Activated naive CD8-positive, alpha-beta T cell (primary cell): ENCODE measurements at regions not wholly inside any gene's neighbourhood (a gene's known extent, or its start where the extent isn't known, plus 50 kb on each side); places are given as distances from the start of the nearest gene placed in this dataset.
"Not testable (repeated sequence)": the region's sequence is repeated elsewhere in the genome, so short reads cannot be mapped to it uniquely, and the experiment has no call there.

Source experiments
- H3K27ac Mint-ChIP-seq: one replicate; pipeline ENCODE4 v1.8.0; 2021; ENCODE audit warnings: mixed read lengths
- H3K27me3 Mint-ChIP-seq: one replicate; pipeline ENCODE4 v1.8.0; 2021; ENCODE audit warnings: mixed read lengths
- H3K36me3 Mint-ChIP-seq: one replicate; pipeline ENCODE4 v1.8.0; 2021; ENCODE audit warnings: mixed read lengths
- H3K4me1 Mint-ChIP-seq: one replicate; pipeline ENCODE4 v1.8.0; 2021; ENCODE audit warnings: low read depth, mixed read lengths
- H3K4me3 Mint-ChIP-seq: one replicate; pipeline ENCODE4 v1.8.0; 2021; ENCODE audit warnings: mild to moderate bottlenecking, mixed read lengths
- H3K9me3 Mint-ChIP-seq: one replicate; pipeline ENCODE4 v1.8.0; 2021; ENCODE audit warnings: low read depth, mixed read lengths

DNA sequence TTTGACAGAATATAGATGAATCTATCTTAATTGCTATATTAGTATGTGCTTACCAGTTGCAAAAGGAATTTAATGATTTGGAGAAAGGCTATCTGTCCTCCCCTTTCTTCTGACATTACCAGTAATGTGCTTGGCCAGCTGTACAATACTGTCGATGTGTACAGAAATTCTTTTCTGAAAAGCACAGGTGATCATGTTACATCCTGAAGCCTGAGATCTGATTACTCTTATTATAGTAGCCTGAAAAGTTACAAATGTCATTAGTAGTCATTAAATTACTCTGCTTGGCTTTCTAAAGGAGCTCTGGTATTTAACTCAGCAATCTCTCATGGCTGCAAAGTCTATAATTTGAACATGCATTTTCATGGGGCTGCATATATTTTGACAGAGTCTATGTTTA is 209.8 kb downstream of the PTPRC start:
- Mint-ChIP-seq H3K27me3 (no peaks in the 10 kb centered on the region), H3K9me3 (peaks cover 4% of the 10 kb centered on the region), H3K4me1 (no peaks in the 10 kb centered on the region), H3K4me3 (no peak overlapping the region), H3K36me3 (peaks cover 26% of the 10 kb centered on the region), H3K27ac (no peak overlapping the region)

DNA sequence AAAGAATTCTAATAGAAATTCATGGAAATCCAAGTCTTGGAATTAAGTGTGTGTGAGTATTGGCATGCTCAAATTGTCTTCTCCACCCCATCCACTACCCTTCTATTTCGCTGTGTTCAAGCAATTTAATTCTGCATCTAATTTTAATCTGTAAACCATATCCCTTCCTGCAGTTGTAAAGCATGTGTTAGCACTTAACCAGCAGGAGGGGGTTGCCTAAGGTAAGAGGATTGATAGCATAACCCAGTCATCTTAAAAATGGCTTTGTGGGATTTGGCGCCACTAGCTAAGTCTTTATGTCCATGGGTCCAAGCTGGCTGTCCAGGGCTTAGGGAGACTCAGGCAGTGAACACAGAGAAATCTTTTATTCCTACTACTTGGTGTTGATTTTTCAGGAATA is 210.3 kb downstream of the PTPRC start:
- Mint-ChIP-seq H3K4me3 (no peak overlapping the region), H3K4me1 (no peaks in the 10 kb centered on the region), H3K27me3 (no peaks in the 10 kb centered on the region), H3K9me3 (peaks cover 4% of the 10 kb centered on the region), H3K36me3 (peaks cover 28% of the 10 kb centered on the region), H3K27ac (no peak overlapping the region)

DNA sequence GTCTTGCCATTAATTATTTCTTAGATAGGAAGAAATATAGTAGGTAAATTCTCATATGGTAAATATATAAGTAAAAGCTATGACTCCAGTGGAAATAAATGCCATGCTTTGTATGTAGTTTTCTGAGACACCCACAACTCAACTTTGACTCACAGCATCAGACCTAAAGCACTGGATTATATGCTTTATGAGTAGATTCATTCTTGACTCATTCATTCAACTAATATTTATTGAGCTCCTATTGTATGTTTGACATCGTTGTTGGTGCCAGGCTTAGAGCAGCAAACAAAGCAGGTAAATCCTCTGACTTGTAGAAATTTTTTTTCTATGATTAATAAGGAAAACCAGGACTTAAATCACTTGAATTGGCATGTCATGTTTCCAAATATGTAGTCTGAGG is 211.4 kb downstream of the PTPRC start:
- Mint-ChIP-seq H3K9me3 (peaks cover 4% of the 10 kb centered on the region), H3K36me3 (peaks cover 30% of the 10 kb centered on the region), H3K4me3 (no peak overlapping the region), H3K4me1 (no peaks in the 10 kb centered on the region), H3K27me3 (no peaks in the 10 kb centered on the region), H3K27ac (no peak overlapping the region)

DNA sequence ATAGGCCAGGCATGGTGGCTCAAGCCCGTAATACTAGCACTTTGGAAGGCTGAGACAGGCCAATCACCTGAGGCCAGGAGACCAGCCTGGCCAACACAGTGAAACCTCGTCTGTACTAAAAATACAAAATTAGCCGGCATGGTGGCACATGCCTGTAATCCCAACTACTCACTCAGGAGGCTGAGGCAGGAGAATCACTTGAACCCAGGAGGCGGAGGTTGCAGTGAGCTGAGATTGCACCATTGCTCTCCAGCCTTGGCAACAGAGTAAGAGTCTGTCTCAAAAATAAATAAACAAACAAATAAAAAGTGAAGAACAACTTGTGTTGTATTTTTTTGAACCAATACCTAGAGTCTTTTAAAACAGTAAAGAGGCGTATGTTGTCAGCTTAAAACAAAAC is 212.1 kb downstream of the PTPRC start:
- H3K9me3 Mint-ChIP-seq, H3K4me3 Mint-ChIP-seq, H3K27ac Mint-ChIP-seq, H3K27me3 Mint-ChIP-seq, H3K4me1 Mint-ChIP-seq: not testable (repeated sequence)
- H3K36me3 Mint-ChIP-seq: peaks cover 24% of the 10 kb centered on the region

DNA sequence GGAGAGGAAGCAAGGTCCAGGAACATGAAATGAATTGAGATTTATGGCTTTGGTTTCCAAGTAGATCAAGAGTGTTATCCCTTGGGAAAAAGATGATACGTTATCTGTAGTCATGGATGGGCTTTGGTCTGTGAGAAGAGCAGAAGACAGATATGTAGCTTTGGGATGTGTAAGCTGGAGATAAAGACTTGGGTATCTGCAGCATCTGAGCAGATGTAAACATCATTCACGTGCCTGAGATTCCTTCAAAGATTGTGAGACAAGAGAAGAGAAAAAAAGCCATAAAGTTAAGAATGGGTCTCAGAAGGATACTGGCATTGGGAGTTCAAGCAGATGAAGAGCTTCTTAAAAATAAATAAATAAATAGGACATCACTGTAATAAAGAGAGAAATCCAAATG is 217.8 kb downstream of the PTPRC start:
- H3K4me1 Mint-ChIP-seq: no peaks in the 10 kb centered on the region
- peaks cover 4% of the 10 kb centered on the region for H3K9me3 Mint-ChIP-seq
- H3K27me3 Mint-ChIP-seq: no peaks in the 10 kb centered on the region
- H3K36me3 Mint-ChIP-seq: peaks cover 27% of the 10 kb centered on the region
- no peak overlapping the region for H3K4me3 Mint-ChIP-seq
- H3K27ac Mint-ChIP-seq: no peak overlapping the region

DNA sequence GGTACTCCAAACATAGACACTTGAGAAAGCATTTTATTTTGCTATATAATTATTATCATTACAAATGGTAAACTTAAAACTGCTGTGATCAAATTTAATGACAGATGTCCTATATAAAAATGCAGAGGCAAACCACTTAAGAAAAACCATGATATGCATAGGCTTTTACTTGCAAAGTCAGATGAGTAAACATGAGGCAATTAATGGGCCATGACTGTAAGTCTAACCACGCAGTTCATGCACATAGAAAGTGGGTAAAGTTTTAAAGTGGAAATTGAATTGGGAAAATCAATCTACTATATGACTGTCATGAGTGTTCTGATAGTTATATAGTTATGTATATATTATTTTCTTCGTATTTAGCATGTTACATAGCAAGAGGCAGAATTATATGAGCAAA is 219.2 kb downstream of the PTPRC start:
- no peaks in the 10 kb centered on the region for H3K27me3 Mint-ChIP-seq
- H3K27ac Mint-ChIP-seq: no peak overlapping the region
- no peak overlapping the region for H3K4me3 Mint-ChIP-seq
- peaks cover 29% of the 10 kb centered on the region for H3K36me3 Mint-ChIP-seq
- peaks cover 4% of the 10 kb centered on the region for H3K9me3 Mint-ChIP-seq
- no peaks in the 10 kb centered on the region for H3K4me1 Mint-ChIP-seq

DNA sequence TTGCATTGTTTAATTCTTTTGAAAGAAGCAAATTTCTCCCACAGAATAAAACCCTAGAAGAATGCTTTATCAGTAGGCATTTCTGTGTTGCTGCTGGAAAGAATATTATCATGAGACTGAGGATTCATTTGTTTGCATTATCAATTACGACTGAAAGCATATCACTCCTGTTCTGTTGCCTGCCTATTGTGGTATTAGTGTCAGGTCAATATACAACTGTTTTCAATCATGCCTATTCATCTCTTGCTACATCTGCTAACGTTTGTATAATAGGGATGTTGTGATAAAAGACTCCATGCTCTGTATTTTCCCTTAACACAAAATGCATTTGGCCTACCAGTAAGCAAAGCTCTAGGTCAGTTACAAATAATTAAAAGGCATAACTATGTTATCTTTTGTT is 221.5 kb downstream of the PTPRC start:
- Mint-ChIP-seq H3K4me3 (no peak overlapping the region), H3K4me1 (no peaks in the 10 kb centered on the region), H3K9me3 (peaks cover 4% of the 10 kb centered on the region), H3K36me3 (peaks cover 24% of the 10 kb centered on the region), H3K27me3 (no peaks in the 10 kb centered on the region), H3K27ac (no peak overlapping the region)

DNA sequence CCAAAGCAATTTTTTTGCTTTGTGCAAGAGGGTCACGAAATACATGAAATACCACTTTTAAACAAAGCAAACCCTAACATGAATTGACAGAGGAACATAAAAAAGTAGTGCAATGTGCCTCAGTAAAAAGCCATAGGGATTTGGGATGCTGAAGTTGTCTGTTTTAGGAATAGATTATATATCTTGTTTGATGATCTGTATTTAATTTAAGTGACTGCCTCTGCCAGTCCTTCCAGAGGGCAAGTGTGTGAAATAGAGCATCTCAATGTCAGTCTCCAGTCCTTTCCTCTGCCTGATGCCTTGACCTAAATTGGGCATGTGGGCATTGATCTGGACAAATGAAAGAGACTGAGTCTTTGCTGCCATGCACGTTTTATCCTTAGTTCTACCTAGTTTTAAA is 222.8 kb downstream of the PTPRC start:
- Mint-ChIP-seq H3K36me3 (peaks cover 21% of the 10 kb centered on the region), H3K9me3 (peaks cover under 1% of the 10 kb centered on the region), H3K4me1 (no peaks in the 10 kb centered on the region), H3K4me3 (no peak overlapping the region), H3K27me3 (no peaks in the 10 kb centered on the region), H3K27ac (no peak overlapping the region)

DNA sequence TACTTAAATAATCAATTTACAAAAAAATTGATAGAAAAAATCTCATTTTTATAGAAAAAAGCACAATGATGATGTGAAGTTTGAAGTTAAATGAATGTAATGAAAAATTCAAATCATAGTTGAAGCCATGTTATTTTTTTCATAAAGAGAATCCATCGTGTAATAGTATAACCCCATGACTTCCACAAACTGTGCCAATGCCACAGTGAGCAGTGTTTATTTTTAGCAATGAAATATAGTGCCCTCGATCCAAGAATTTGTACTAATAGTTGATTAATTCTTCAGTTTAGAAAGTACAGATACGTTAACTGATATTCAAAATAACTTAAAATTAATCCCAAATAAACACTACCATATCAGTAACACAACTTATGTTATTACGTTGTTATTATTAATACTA is 225.9 kb downstream of the PTPRC start:
- Mint-ChIP-seq H3K36me3 (peaks cover 5% of the 10 kb centered on the region), H3K9me3 (no peaks in the 10 kb centered on the region), H3K27ac (no peak overlapping the region), H3K27me3 (no peaks in the 10 kb centered on the region), H3K4me3 (no peak overlapping the region), H3K4me1 (no peaks in the 10 kb centered on the region)

DNA sequence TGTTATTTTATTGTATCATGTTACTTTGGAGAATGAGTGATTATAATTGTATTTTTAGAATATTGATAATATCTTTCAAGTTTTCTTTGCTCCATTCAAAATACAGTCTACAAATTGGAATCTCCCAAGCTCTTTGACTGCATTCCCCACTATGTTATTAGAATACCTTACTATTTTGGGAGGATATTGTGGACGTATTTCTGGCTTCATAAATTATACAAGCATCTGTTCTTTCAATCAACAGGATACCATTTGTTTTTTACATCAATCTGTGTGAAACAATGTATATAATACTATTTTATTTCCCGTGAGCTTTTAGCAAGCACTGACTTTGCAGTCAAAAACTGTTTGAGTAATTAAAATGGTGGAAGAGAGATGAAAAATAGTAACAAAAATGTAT is 226.5 kb downstream of the PTPRC start:
- no peak overlapping the region for H3K27ac Mint-ChIP-seq
- H3K36me3 Mint-ChIP-seq: peaks cover 5% of the 10 kb centered on the region
- no peaks in the 10 kb centered on the region for H3K4me1 Mint-ChIP-seq
- H3K9me3 Mint-ChIP-seq: no peaks in the 10 kb centered on the region
- H3K4me3 Mint-ChIP-seq: no peak overlapping the region
- no peaks in the 10 kb centered on the region for H3K27me3 Mint-ChIP-seq

DNA sequence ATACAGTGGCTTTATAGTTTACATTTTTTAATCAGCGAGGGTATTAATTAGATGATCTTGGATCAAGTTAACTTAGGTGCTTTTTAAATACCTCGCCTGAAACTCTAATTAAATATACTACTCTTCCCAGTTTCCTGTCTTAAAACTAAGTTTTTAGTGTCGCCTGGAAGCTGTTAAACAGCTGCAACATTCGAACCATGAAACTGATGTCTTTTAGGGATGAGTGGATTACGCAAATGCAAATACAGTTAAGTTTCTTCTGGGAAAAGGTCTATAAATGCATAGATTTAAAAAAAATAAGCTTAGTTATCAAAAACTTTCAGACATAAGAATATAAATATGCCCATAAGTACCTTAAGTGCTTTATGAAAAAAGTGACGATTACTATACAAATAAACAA is 228.3 kb downstream of the PTPRC start:
- H3K4me3 Mint-ChIP-seq: no peak overlapping the region
- no peaks in the 10 kb centered on the region for H3K27me3 Mint-ChIP-seq
- H3K9me3 Mint-ChIP-seq: no peaks in the 10 kb centered on the region
- H3K36me3 Mint-ChIP-seq: peaks cover 4% of the 10 kb centered on the region
- H3K4me1 Mint-ChIP-seq: no peaks in the 10 kb centered on the region
- peak overlapping the region; percentile 38 for H3K27ac Mint-ChIP-seq

DNA sequence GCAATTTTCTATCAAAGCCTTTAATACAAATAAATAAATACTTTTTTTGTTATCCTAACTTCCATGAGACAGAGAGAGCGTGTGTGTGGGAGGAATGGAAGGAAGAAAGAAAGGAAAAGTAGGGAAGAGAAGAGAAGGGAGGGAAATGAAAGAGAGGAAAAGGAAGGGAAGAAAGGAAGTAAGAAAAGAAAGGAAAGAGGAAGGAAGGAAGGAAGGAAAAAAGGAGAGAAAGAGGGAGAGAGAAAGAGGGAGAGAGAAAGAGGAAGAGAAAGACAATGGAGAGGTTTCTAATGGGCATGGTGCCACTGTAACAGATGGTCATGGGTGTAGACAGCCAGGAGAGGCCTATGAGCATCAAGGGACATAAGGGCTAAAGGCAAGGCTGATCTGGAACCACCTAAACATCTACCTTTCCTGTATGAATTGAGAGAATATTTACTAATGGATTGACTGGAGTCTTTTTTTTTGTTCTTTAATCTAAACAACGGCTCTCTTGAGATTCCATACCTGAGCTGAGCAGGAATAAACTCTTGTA is 234.9 kb downstream of the PTPRC start:
- no peaks in the 10 kb centered on the region for H3K27me3 Mint-ChIP-seq
- peaks cover 20% of the 10 kb centered on the region for H3K36me3 Mint-ChIP-seq
- peaks cover 3% of the 10 kb centered on the region for H3K9me3 Mint-ChIP-seq
- H3K4me3 Mint-ChIP-seq: no peak overlapping the region
- no peak overlapping the region for H3K27ac Mint-ChIP-seq
- no peaks in the 10 kb centered on the region for H3K4me1 Mint-ChIP-seq

DNA sequence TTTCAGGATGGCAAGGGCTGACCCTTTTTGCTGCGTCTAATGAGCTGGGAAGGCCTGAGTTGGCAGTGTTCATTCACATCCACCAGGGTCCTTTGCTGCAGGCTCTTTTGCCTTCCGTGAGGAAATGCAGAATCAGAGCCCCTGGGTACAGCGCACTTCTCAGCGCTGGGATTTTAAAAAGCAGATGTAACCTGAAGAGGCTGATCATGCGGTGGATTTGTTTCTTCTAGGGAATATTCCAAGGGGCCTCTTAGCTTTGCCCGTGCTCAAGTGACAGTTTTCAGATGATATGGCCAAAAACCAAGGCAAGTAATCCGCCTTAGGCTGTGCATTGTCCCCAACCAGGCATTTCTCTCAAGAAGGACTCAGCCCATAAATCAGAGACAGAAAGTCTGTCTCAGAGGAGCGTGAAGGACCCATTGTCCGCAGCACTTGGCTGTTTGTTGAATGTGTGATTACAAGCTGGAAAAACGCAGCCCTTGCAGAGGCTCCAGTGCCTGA is 237.6 kb downstream of the PTPRC start:
- Mint-ChIP-seq H3K36me3 (peaks cover 31% of the 10 kb centered on the region), H3K9me3 (peaks cover 7% of the 10 kb centered on the region), H3K4me1 (peaks cover 19% of the 10 kb centered on the region), H3K27me3 (no peaks in the 10 kb centered on the region), H3K27ac (no peak overlapping the region), H3K4me3 (no peak overlapping the region)

DNA sequence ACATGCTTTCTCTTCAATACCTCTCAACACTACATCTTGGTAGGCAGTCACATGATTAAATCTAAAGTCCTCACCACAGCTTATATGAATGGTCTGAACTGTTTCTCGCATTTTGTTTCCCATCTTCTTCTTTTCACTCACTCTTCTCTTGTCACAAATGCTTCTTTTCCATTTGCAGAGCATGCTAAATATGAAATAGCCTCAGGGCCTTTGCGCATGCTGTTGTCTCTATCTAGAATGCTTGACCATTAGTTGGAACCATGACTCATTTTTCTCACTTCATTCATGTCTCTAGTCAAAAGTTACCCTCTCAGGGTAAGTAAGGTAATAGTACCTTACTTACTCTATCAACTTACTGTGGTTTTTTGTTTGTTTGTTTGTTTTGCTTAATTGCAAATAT is 239.7 kb downstream of the PTPRC start:
- no peak overlapping the region for H3K4me3 Mint-ChIP-seq
- no peaks in the 10 kb centered on the region for H3K27me3 Mint-ChIP-seq
- H3K27ac Mint-ChIP-seq: no peak overlapping the region
- peaks cover 35% of the 10 kb centered on the region for H3K4me1 Mint-ChIP-seq
- peaks cover 31% of the 10 kb centered on the region for H3K36me3 Mint-ChIP-seq
- H3K9me3 Mint-ChIP-seq: peaks cover 7% of the 10 kb centered on the region

DNA sequence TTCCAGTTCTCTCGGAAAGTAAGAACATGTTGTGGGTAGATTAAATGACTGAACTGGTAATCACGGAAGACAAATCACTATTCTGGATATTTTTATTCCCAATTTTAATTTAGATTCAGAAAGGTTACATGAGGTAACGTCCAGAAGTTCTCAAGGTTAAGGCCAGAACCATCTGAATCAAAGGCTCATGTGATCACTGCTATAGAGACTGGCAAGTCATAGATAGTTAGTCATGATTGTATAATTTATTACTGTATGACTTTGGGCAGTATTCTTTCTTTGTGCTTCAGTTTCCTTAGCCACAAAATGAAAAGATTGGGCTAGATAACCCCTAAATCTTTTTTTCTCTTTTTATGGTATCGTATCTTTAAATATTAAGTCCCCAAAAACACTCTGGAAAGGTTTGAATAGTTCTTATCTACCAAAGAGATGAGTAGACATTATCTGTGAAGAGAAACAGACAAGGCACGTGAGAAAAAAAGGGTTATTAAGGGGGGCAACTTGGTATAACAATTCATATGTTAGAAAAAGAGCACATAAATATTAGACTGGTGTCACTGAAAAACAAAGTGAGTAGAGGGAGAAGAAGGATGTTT is 241.0 kb downstream of the PTPRC start:
- Mint-ChIP-seq H3K27me3 (no peaks in the 10 kb centered on the region), H3K27ac (peak overlapping the region; percentile 35), H3K9me3 (peaks cover 7% of the 10 kb centered on the region), H3K36me3 (peaks cover 30% of the 10 kb centered on the region), H3K4me1 (peaks cover 38% of the 10 kb centered on the region), H3K4me3 (no peak overlapping the region)

DNA sequence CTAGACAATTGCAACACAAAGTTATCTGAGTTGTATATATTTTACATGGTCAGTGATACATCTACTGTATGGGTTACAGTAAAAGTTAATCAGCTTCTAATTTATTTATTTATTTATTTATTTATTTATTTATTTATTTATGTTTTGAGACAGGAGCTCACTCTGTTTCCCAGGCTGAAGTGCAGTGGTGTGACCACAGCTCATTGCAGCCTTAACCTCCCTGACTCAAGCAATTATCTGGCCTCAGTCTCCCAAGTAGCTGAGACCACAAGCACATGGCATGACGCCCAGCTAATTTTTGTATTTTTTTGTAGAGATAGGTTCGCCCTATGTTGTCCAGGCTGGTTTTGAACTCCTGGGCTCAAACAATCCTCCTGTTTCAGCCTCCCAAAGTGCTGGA is 241.6 kb downstream of the PTPRC start:
- Mint-ChIP-seq H3K9me3 (peaks cover 7% of the 10 kb centered on the region), H3K4me1 (peaks cover 41% of the 10 kb centered on the region), H3K27ac (peak overlapping the region; percentile 89), H3K4me3 (no peak overlapping the region), H3K36me3 (peaks cover 25% of the 10 kb centered on the region), H3K27me3 (no peaks in the 10 kb centered on the region)
